Right atrium auricular region (tissue), 2 donors: ENCODE measurements at regions not wholly inside any gene's neighbourhood (a gene's known extent, or its start where the extent isn't known, plus 50 kb on each side); places are given as distances from the start of the nearest gene placed in this dataset.
"Not testable (repeated sequence)": the region's sequence is repeated elsewhere in the genome, so short reads cannot be mapped to it uniquely, and the experiment has no call there.

Experiments
- DNase-seq: peaks from one replicate; pipeline ENCODE4 v3.0.0-alpha.2; 2019; ENCODE audit warnings: low spot score
- H3K27ac ChIP-seq, 2 donors: fragments of 200-600 bp; sonication (generic); 1 replicate in 1 of 2; 2 replicates in 1 of 2; pipeline ENCODE4 v1.5.1; 2016 to 2019
- H3K27me3 ChIP-seq, 2 donors: fragments of 200-600 bp; sonication (generic); one replicate each; pipeline versions ENCODE4 v1.5.1 to v1.6.0; 2017 to 2019
- H3K36me3 ChIP-seq: fragments of 200-600 bp; sonication (generic); one replicate; pipeline ENCODE4 v1.5.1; 2016
- H3K4me1 ChIP-seq, 2 donors: fragments of 200-600 bp; sonication (generic); one replicate each; pipeline versions ENCODE4 v1.5.1 to v1.6.0; 2017 to 2019
- H3K4me3 ChIP-seq, 2 donors: fragments of 200-600 bp; sonication (generic); 1 replicate in 1 of 2; 2 replicates in 1 of 2; pipeline ENCODE4 v1.5.1; 2017 to 2019; ENCODE audit warnings: mild to moderate bottlenecking in 1 of 2, moderate library complexity in 1 of 2
- H3K9me3 ChIP-seq, 2 donors: fragments of 200-600 bp; sonication (generic); one replicate each; pipeline ENCODE4 v1.5.1; 2019
- TF ChIP-seq, protein P1 (sequence below), 2 donors: fragments of 200-600 bp; sonication (generic); IDR thresholded peaks; one replicate each; pipeline ENCODE4 v1.5.1; 2019; ENCODE audit warnings: antibody characterized with exemption in 2 of 2

- TF ChIP-seq, protein P1, sequence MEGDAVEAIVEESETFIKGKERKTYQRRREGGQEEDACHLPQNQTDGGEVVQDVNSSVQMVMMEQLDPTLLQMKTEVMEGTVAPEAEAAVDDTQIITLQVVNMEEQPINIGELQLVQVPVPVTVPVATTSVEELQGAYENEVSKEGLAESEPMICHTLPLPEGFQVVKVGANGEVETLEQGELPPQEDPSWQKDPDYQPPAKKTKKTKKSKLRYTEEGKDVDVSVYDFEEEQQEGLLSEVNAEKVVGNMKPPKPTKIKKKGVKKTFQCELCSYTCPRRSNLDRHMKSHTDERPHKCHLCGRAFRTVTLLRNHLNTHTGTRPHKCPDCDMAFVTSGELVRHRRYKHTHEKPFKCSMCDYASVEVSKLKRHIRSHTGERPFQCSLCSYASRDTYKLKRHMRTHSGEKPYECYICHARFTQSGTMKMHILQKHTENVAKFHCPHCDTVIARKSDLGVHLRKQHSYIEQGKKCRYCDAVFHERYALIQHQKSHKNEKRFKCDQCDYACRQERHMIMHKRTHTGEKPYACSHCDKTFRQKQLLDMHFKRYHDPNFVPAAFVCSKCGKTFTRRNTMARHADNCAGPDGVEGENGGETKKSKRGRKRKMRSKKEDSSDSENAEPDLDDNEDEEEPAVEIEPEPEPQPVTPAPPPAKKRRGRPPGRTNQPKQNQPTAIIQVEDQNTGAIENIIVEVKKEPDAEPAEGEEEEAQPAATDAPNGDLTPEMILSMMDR (IDR thresholded peaks at IDR 0.05): no peak
- Histone ChIP-seq H3K27ac (no peak overlapping the region), H3K27me3 (no peaks in the 10 kb centered on the region), H3K36me3 (no peaks in the 10 kb centered on the region), H3K4me1 (no peaks in the 10 kb centered on the region), H3K9me3 (no peaks in the 10 kb centered on the region), H3K4me3 (no peak overlapping the region)
- DNase-seq: no peak
Observed at GRCh38 chr2:37738266-37738885, 66.9 kb upstream of the CDC42EP3 start.

GRCh38 chr2:37739153-37739552 is 67.7 kb upstream of the CDC42EP3 start:
- H3K4me3 ChIP-seq: no peak overlapping the region
- TF ChIP-seq, protein P1 (IDR thresholded peaks at IDR 0.05): no peak
- H3K36me3 ChIP-seq: no peaks in the 10 kb centered on the region
- H3K4me1 ChIP-seq: no peaks in the 10 kb centered on the region
- H3K9me3 ChIP-seq: no peaks in the 10 kb centered on the region
- no peaks in the 10 kb centered on the region for H3K27me3 ChIP-seq
- DNase-seq: no peak
- H3K27ac ChIP-seq: no peak overlapping the region

GRCh38 chr2:37740164-37740739 is 68.8 kb upstream of the CDC42EP3 start:
- Histone ChIP-seq H3K4me1 (no peaks in the 10 kb centered on the region), H3K36me3 (no peaks in the 10 kb centered on the region), H3K9me3 (no peaks in the 10 kb centered on the region), H3K4me3 (no peak overlapping the region), H3K27ac (no peak overlapping the region), H3K27me3 (no peaks in the 10 kb centered on the region)
- DNase-seq: no peak
- TF ChIP-seq, protein P1 (IDR thresholded peaks at IDR 0.05): no peak

DNA sequence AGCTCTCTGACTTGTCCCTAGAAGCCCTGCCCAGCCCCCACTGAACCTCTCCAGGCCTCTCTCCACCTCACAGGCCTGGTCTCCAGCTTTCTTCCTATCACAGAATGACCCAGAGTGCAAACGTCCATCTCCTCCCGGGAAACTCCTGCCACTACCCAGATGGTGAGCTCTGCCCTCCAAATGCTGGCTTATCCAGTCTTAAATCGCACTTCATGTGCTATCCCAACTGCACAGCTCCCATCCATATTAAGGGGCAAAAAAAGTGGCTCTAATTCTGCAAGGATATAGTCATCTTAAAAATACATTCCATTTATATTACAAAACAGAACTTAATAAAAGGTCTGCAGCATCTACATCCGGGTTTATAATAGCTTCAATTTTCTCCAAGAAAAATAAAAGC is 70.8 kb upstream of the CDC42EP3 start:
- no peak for DNase-seq
- H3K36me3 ChIP-seq: no peaks in the 10 kb centered on the region
- H3K9me3 ChIP-seq: no peaks in the 10 kb centered on the region
- no peak overlapping the region for H3K27ac ChIP-seq
- H3K27me3 ChIP-seq: no peaks in the 10 kb centered on the region
- H3K4me3 ChIP-seq: no peak overlapping the region
- H3K4me1 ChIP-seq: no peaks in the 10 kb centered on the region
- TF ChIP-seq, protein P1 (IDR thresholded peaks at IDR 0.05): no peak

DNA sequence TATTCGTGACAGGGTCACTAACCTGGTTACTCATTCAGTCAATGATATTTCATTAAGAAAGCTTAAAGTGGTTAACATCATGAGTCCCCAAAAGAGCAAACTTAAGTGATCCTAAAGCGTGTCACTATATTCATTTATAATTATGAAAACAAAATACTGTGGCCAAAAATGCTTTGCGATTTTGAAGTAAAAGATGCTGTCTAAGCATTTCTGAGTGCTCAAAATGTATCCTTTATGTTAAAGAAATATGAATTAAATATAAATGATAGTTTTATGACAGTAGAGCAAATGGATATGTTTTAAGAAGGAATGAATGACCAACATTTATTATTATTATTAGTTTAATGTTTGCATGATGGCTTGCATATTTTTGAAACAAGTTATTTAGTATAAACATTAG is 72.6 kb upstream of the CDC42EP3 start:
- TF ChIP-seq, protein P1 (IDR thresholded peaks at IDR 0.05): no peak
- H3K27ac ChIP-seq: no peak overlapping the region

DNA sequence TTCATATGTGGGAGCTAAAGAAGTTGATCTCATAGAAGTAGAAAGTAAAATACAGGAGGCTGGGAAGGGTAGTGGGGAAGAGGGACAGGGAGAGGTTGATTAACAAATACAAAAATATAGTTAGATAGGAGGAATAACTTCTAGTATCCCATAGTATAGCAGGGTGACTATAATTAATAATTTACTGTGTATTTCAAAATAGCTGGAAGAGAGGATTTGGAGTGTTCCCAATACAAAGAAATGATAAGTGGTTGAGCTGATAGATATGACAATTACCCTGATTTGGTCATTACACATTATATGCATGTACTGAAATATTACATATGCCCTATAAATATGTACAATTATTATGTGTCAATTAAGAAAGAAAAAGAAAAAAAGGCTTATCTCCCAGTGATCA is 73.5 kb upstream of the CDC42EP3 start:
- DNase-seq, H3K36me3 ChIP-seq, H3K9me3 ChIP-seq, H3K27me3 ChIP-seq, H3K4me1 ChIP-seq, H3K27ac ChIP-seq, H3K4me3 ChIP-seq: not testable (repeated sequence)

More for the DNA sequence above, 72.6 kb upstream of the CDC42EP3 start:
- no peak for DNase-seq
- Histone ChIP-seq H3K4me1 (no peaks in the 10 kb centered on the region), H3K36me3 (no peaks in the 10 kb centered on the region), H3K4me3 (no peak overlapping the region), H3K27me3 (no peaks in the 10 kb centered on the region), H3K9me3 (no peaks in the 10 kb centered on the region)

- H3K36me3 ChIP-seq, H3K4me1 ChIP-seq, H3K27me3 ChIP-seq, H3K9me3 ChIP-seq, DNase-seq, H3K27ac ChIP-seq, H3K4me3 ChIP-seq: not testable (repeated sequence)
Observed at GRCh38 chr2:37746011-37746410, 74.6 kb upstream of the CDC42EP3 start.
